Small intestine (tissue), 7 donors: ENCODE measurements at regions not wholly inside any gene's neighbourhood (a gene's known extent, or its start where the extent isn't known, plus 50 kb on each side); places are given as distances from the start of the nearest gene placed in this dataset.

ENCODE experiments used
- DNase-seq, 2 donors: peaks; one replicate each; pipeline versions ENCODE4 v3.0.0 to v3.0.0-alpha.2; 2013
- FAIRE-seq: peaks from 2 replicates; lab custom pipeline; 2012; peaks lifted over from hg19 to GRCh38; lab: Jason Lieb, UNC
- H3K27ac ChIP-seq, 3 donors: one replicate each; pipeline ENCODE4 v1.5.1; 2013; ENCODE audit warnings: low read length in 2 of 3, mild to moderate bottlenecking in 2 of 3, control low read depth in 1 of 3, inconsistent platforms in 1 of 3, low read depth in 1 of 3, moderate library complexity in 1 of 3
- H3K27me3 ChIP-seq, 3 donors: one replicate each; pipeline ENCODE4 v1.6.1; 2013; ENCODE audit warnings: low read length in 3 of 3, inconsistent platforms in 1 of 3; ENCODE audit not compliant: control insufficient read depth in 3 of 3, insufficient read depth in 3 of 3
- H3K36me3 ChIP-seq, 3 donors: one replicate each; pipeline ENCODE4 v1.6.1; 2013; ENCODE audit warnings: low read length in 3 of 3, inconsistent platforms in 1 of 3, low read depth in 1 of 3, mild to moderate bottlenecking in 1 of 3, moderate library complexity in 1 of 3; ENCODE audit not compliant: control insufficient read depth in 3 of 3, insufficient read depth in 2 of 3
- H3K4me1 ChIP-seq, 3 donors: one replicate each; pipeline ENCODE4 v1.6.1; 2013; ENCODE audit warnings: low read length in 2 of 3, inconsistent platforms in 1 of 3, low read depth in 1 of 3, mild to moderate bottlenecking in 1 of 3, moderate library complexity in 1 of 3; ENCODE audit not compliant: control insufficient read depth in 3 of 3, insufficient read depth in 2 of 3
- H3K4me3 ChIP-seq, 3 donors: one replicate each; pipeline ENCODE4 v1.5.1; 2013; ENCODE audit warnings: low read length in 3 of 3, control low read depth in 1 of 3, inconsistent platforms in 1 of 3, low read depth in 1 of 3, mild to moderate bottlenecking in 1 of 3, moderate library complexity in 1 of 3
- H3K9me3 ChIP-seq, 2 donors: one replicate each; pipeline ENCODE4 v1.6.1; 2013; ENCODE audit warnings: low read depth in 1 of 2, low read length in 1 of 2; ENCODE audit not compliant: control insufficient read depth in 2 of 2, insufficient read depth in 1 of 2
- WGBS, 3 donors: extraction: QIAGEN DNeasy Blood & Tissue Kit; methylation state at CpG; one replicate each; pipeline ENCODE4 v1.1.7; 2013; 5-methylcytosine and 5-hydroxymethylcytosine counted together
- donor health status: healthy with polysubstance abuse.
- donor health status: control.
- donor health status: control.
- donor health status: Bipolar disorder and iron deficiency.
- donor health status: healthy.

DNA sequence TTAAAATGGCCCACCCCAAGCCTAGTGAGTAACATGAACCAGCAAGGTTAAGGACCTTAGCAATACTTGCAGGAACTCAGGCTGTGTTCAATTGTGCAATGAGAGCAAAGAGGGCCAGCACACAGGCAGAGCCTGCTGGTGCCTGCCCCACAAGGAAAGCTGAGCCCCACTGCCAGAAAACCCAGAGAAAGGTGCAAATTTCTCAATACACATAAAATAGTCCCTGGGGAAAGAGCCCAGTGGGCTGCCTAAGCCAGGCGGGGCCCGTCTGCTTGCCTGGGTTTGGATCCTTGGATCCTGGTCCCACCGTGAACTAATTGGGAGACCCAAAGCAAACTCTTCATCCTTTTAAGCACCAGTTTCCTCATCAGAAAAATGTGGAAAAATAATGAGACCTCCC, 128.5 kb upstream of the CACNA1E start:
- DNase-seq (no peak), FAIRE-seq (no peak)
- Histone ChIP-seq H3K4me1 (no peaks in the 10 kb centered on the region), H3K27me3 (peaks cover 0 to 6% (median 0%) of the 10 kb centered on the region in 3 donors), H3K9me3 (no peaks in the 10 kb centered on the region), H3K36me3 (no peaks in the 10 kb centered on the region), H3K27ac (no peak overlapping the region), H3K4me3 (no peak overlapping the region)
- 91 to 99% (median 97%) methylated on average over 3 of the region's 3 CpGs for WGBS, 3 donors

DNA sequence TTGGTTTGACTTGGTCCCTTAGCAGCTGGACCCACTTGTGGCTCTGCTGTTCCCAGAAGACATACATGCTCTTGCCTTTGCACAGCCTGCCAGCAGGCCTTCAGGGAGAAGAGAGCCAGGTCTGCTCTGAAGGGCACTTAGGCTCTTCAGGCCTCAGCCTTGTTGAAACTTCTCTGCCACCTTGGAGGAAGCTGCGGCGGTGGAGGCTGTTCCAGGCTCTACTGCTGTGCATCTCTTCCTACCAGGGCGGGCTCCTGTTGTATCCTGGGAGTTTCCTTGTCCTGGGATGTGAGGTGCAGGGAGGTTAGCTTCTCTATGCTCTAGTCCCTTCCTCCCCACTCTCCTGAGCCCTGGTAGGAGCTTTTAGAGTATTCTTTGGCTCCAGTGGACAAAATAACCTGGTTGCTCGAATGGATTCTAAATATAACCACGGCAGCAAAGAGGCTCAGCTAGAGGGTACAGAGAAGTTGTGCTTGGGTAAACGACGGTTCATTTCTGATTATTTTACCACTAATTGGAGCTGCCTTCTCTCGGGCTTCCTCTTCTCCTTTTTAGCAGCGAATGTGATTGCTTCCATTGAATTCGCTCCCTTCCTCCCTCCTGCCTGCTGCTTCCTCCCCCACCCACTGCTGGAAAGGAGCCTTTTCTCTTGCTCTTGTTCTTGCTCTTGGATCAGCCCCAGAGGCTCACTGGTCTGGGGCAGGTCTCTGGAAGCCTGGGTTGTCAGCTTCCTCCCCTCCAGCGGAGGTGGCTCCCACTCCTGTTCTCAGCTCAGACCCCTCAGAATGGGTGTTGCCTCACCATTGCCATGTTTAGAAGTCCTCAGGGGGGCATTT, 126.6 kb upstream of the CACNA1E start:
- FAIRE-seq = no peak
- Histone ChIP-seq H3K27me3 (peaks cover 0 to 9% (median 0%) of the 10 kb centered on the region in 3 donors), H3K9me3 (no peaks in the 10 kb centered on the region), H3K4me1 (no peaks in the 10 kb centered on the region), H3K27ac (no peak overlapping the region), H3K36me3 (no peaks in the 10 kb centered on the region), H3K4me3 (no peak overlapping the region)
- no peak for DNase-seq
- 53 to 74% (median 73%) methylated on average over 11 of the region's 11 CpGs for WGBS, 3 donors

DNA sequence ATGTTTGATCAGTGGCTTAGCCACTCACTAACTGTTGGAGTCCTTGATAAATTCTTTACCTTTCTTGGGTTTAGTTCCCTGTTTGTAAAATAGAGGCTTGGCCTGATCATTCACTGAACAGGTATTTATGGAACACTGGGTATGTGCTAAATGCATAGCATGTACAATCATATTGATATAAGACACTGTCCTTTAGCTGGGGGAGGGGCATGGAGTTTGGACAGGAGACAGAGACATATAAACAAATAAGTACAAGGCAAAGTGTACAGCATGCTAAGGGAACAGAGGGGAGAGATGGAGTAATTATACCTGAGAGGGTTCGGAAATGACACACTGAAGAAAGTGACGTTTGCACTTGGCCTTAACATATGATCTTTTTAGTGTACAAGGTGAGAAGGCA, 124.3 kb upstream of the CACNA1E start:
- Histone ChIP-seq H3K36me3 (no peaks in the 10 kb centered on the region), H3K9me3 (no peaks in the 10 kb centered on the region), H3K4me1 (no peaks in the 10 kb centered on the region), H3K4me3 (no peak overlapping the region), H3K27me3 (peaks cover 0 to 9% (median 0%) of the 10 kb centered on the region in 3 donors), H3K27ac (no peak overlapping the region)
- FAIRE-seq (no peak), DNase-seq (no peak)
- 73 to 80% (median 78%) methylated on average over 2 of the region's 2 CpGs for WGBS, 3 donors

DNA sequence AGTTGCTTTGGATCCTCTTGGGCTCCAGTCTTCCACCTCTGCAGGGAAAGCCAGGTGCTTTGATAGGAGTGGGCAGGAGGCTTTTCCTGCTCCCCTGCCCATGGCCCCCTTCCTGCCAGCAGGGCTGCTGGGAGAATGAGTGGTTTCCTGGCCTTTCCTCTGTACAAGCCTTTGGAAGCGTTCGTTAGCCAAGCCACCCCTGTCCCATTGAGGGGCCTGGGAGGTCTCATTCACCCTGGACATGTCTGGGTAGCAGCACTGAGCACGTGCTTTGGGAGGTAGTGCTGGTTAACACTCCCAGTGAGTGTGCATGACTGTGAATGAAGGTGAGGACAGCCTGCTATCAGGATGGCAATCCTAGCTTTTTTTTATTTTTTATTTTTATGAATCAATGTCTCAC, 118.5 kb upstream of the CACNA1E start:
- Histone ChIP-seq H3K36me3 (no peaks in the 10 kb centered on the region), H3K4me1 (no peaks in the 10 kb centered on the region), H3K27me3 (peaks cover 0 to 3% (median 0%) of the 10 kb centered on the region in 3 donors), H3K4me3 (no peak overlapping the region), H3K27ac (no peak overlapping the region), H3K9me3 (no peaks in the 10 kb centered on the region)
- FAIRE-seq (no peak), DNase-seq (no peak)
- WGBS, 3 donors = 78 to 88% (median 83%) methylated on average over 3 of the region's 3 CpGs

DNA sequence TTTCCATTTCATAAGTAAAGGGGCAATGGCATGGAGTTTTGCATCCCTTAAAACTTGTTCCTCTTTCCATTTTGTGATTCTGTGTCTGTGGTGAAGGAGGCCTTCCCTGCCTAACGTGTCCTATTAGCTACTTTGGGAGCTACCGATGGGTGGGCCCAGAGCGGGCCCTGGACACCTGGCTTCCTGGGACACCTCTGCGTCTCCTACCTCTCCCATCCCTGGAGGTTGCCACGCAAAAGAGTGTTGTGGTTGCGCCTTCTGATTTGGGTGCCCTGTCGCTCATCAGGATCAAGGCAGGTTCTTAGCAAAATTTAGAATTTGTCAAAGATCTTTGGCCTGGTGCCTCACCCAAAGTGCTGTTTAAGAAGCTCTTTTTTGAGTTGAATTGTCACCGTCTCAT, 116.4 kb upstream of the CACNA1E start:
- Histone ChIP-seq H3K36me3 (no peaks in the 10 kb centered on the region), H3K9me3 (peaks cover 0 to 3% of the 10 kb centered on the region in 2 donors), H3K4me3 (no peak overlapping the region), H3K27ac (no peak overlapping the region), H3K27me3 (no peaks in the 10 kb centered on the region), H3K4me1 (no peaks in the 10 kb centered on the region)
- DNase-seq = no peak
- FAIRE-seq = no peak
- WGBS, 3 donors = 92 to 95% (median 93%) methylated on average over 8 of the region's 8 CpGs

DNA sequence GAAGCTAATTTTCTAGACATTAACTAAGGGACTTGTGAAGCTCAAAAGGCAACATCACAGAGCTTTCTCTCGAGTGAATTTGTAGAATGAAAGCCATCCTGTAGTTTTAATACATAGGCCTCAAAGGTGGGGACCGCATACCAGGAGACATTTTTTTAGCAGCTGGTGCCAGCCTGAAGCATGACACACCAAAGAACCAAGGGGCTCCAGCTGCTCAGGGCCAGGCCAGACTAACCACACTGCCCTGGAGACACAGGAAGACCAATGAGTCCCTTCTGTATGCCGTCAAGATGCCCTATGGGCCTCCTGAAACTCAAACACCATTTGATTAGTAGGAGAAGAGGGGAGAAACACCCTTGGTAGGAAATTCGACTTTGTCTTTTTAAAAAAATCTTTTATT, 113.9 kb upstream of the CACNA1E start:
- DNase-seq = no peak
- Histone ChIP-seq H3K4me3 (no peak overlapping the region), H3K36me3 (no peaks in the 10 kb centered on the region), H3K27me3 (no peaks in the 10 kb centered on the region), H3K27ac (no peak overlapping the region), H3K4me1 (no peaks in the 10 kb centered on the region), H3K9me3 (peaks cover 0 to 3% of the 10 kb centered on the region in 2 donors)
- 79 to 82% (median 80%) methylated on average over 4 of the region's 4 CpGs for WGBS, 3 donors
- no peak for FAIRE-seq

DNA sequence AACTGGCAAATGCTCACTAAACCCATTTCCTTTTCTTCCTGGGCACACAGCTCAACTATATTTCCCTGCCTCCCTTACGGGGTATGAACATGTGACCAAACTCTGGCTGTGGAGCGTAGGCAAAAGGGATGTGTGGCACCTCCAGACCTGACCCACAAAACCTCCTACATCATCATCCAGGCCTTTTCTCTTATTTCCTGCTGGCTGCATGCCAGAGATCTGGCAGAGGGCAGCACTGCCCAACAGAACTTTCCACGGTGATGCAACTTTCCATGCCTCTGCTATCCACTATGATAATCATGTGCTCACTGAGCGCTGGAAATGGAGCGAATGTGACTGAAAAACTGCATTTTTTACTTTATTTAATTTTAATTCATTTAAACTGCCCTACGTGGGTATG, 99.6 kb upstream of the CACNA1E start:
- no peak for DNase-seq
- WGBS, 3 donors = 62 to 74% (median 69%) methylated on average over 6 of the region's 6 CpGs
- no peak overlapping the region for H3K27ac ChIP-seq

DNA sequence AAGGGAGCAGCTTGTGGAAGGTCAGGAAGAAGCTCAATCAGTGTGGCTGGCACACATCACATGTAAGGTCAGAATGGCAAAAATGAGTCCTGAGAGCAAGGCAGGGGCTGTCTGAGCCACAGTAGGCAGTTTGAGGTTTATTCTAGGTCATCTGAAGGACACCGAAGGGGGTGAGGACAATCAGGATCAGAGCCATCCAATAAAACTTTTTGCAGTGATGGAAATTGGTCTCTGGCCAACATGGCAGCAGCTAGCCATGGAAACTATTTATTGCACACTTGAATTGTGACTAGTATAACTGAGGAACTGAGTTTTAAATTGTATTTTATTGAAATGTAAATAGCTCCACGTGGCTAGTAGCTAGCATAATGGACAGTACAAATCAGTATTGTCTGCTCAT, 97.0 kb upstream of the CACNA1E start:
- 45 to 55% (median 48%) methylated on average over 2 of the region's 2 CpGs for WGBS, 3 donors
- FAIRE-seq (no peak), DNase-seq (no peak)
- Histone ChIP-seq H3K4me1 (no peaks in the 10 kb centered on the region), H3K27me3 (peaks cover 0 to 3% (median 2%) of the 10 kb centered on the region in 3 donors), H3K36me3 (no peaks in the 10 kb centered on the region), H3K27ac (no peak overlapping the region), H3K9me3 (no peaks in the 10 kb centered on the region), H3K4me3 (no peak overlapping the region)

More for the DNA sequence above, 99.6 kb upstream of the CACNA1E start:
- Histone ChIP-seq H3K36me3 (no peaks in the 10 kb centered on the region), H3K4me1 (no peaks in the 10 kb centered on the region), H3K27me3 (peaks cover 0 to 3% (median 0%) of the 10 kb centered on the region in 3 donors), H3K4me3 (no peak overlapping the region), H3K9me3 (no peaks in the 10 kb centered on the region)
- no peak for FAIRE-seq
